ENCODE measurements at regions not wholly inside any gene's neighbourhood (a gene's known extent, or its start where the extent isn't known, plus 50 kb on each side); places are given as distances from the start of the nearest gene placed in this dataset.

DNA sequence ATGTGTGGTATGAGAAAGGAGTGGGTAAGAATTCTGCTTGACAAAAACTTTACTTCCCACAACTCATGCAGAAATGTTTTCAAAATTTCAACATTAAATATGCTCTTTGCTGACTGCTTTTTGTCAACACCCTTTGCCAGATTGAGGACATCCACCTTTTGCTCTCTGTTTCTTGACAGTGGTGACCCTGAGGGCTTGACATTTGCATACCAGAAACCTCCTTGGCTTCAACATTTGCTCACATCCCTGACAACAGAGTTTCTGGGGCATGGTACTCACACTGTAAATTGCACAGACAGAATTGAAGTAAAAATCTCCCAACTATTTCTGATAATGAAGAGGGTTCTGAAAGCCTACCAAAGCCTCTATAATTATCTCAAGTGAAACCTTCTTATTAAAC is 95.7 kb downstream of the RND3 start:
- TF ChIP-seq, protein P1, sequence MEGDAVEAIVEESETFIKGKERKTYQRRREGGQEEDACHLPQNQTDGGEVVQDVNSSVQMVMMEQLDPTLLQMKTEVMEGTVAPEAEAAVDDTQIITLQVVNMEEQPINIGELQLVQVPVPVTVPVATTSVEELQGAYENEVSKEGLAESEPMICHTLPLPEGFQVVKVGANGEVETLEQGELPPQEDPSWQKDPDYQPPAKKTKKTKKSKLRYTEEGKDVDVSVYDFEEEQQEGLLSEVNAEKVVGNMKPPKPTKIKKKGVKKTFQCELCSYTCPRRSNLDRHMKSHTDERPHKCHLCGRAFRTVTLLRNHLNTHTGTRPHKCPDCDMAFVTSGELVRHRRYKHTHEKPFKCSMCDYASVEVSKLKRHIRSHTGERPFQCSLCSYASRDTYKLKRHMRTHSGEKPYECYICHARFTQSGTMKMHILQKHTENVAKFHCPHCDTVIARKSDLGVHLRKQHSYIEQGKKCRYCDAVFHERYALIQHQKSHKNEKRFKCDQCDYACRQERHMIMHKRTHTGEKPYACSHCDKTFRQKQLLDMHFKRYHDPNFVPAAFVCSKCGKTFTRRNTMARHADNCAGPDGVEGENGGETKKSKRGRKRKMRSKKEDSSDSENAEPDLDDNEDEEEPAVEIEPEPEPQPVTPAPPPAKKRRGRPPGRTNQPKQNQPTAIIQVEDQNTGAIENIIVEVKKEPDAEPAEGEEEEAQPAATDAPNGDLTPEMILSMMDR (conservative IDR thresholded peaks at IDR 0.05 in 1 of 2, IDR thresholded peaks at IDR 0.05 in 1 of 2; ENCODE audit: low read depth in 1 of 2, low read length in 2 of 2) = no peak
- TF ChIP-seq EZH2 (IDR thresholded peaks at IDR 0.05; ENCODE audit: low read length, missing control alignments) = no peak

All from fibroblast of lung (primary cell).